Neuronal stem cell (in vitro differentiated cells): ENCODE measurements at regions not wholly inside any gene's neighbourhood (a gene's known extent, or its start where the extent isn't known, plus 50 kb on each side); places are given as distances from the start of the nearest gene placed in this dataset.

ENCODE experiments used
- DNase-seq: peaks from one replicate; pipeline ENCODE4 v3.0.0-alpha.2; 2013; ENCODE audit warnings: low spot score
- H2AFZ ChIP-seq: one replicate; pipeline ENCODE4 v1.6.1; 2013; ENCODE audit warnings: mild to moderate bottlenecking, low read length, inconsistent platforms
- H2AK5ac ChIP-seq: 2 replicates; pipeline ENCODE4 v1.6.1; 2013; ENCODE audit warnings: low read depth, mild to moderate bottlenecking, inconsistent platforms, low read length, moderate library complexity, mixed read lengths
- H2BK120ac ChIP-seq: 2 replicates; pipeline ENCODE4 v1.6.1; 2013; ENCODE audit warnings: low read depth, mild to moderate bottlenecking, inconsistent platforms, low read length, moderate library complexity, mixed read lengths
- H2BK12ac ChIP-seq: one replicate; pipeline ENCODE4 v1.6.1; 2013; ENCODE audit warnings: low read length, inconsistent platforms
- H2BK15ac ChIP-seq: 2 replicates; pipeline ENCODE4 v1.6.1; 2013; ENCODE audit warnings: mild to moderate bottlenecking, low read length, inconsistent platforms, mixed read lengths
- H2BK5ac ChIP-seq: one replicate; pipeline ENCODE4 v1.6.1; 2013; ENCODE audit warnings: inconsistent platforms, mild to moderate bottlenecking, low read length, moderate library complexity
- H3K14ac ChIP-seq: one replicate; pipeline ENCODE4 v1.6.1; 2013; ENCODE audit warnings: low read length, inconsistent platforms
- H3K18ac ChIP-seq: 2 replicates; pipeline ENCODE4 v1.6.1; 2013; ENCODE audit warnings: low read length, inconsistent platforms
- H3K23ac ChIP-seq: 2 replicates; pipeline ENCODE4 v1.6.1; 2013; ENCODE audit warnings: low read depth, mild to moderate bottlenecking, mixed read lengths, low read length, inconsistent platforms; ENCODE audit not compliant: poor library complexity
- H3K27ac ChIP-seq: replicated peaks from 3 replicates; pipeline ENCODE4 v1.5.1; 2013; ENCODE audit warnings: low read length, inconsistent platforms
- H3K27me3 ChIP-seq, 3 experiments: 2 replicates each; pipeline ENCODE4 v1.6.1; 2013; ENCODE audit warnings: low read length in 3 of 3, mild to moderate bottlenecking in 2 of 3, inconsistent platforms in 1 of 3, low read depth in 1 of 3, mixed read lengths in 1 of 3, moderate library complexity in 1 of 3; ENCODE audit not compliant: control insufficient read depth in 3 of 3, insufficient read depth in 3 of 3
- H3K36me3 ChIP-seq, 2 donors: replicated peaks in 1 of 2; 2 replicates each; pipeline ENCODE4 v1.6.1; 2013; ENCODE audit warnings: low read length in 2 of 2; ENCODE audit not compliant: control insufficient read depth in 2 of 2, insufficient read depth in 2 of 2
- H3K4ac ChIP-seq: 2 replicates; pipeline ENCODE4 v1.6.1; 2013; ENCODE audit warnings: inconsistent platforms, mild to moderate bottlenecking, low read length, moderate library complexity
- H3K4me1 ChIP-seq, 2 donors: 1 replicate in 1 of 2; 2 replicates in 1 of 2; pipeline ENCODE4 v1.6.1; 2013; ENCODE audit warnings: low read length in 2 of 2, low read depth in 1 of 2; ENCODE audit not compliant: control insufficient read depth in 2 of 2, insufficient read depth in 1 of 2
- H3K4me2 ChIP-seq: one replicate; pipeline ENCODE4 v1.6.1; 2013; ENCODE audit warnings: mild to moderate bottlenecking, low read length, inconsistent platforms; ENCODE audit not compliant: insufficient read depth, poor library complexity, severe bottlenecking
- H3K4me3 ChIP-seq, 2 donors: 2 replicates each; pipeline ENCODE4 v1.5.1; 2013; ENCODE audit warnings: low read length in 2 of 2, mild to moderate bottlenecking in 2 of 2, inconsistent platforms in 1 of 2, moderate library complexity in 1 of 2
- H3K79me1 ChIP-seq: one replicate; pipeline ENCODE4 v1.6.1; 2013; ENCODE audit warnings: low read depth, mild to moderate bottlenecking, inconsistent platforms, low read length, moderate library complexity
- H3K9ac ChIP-seq: one replicate; pipeline ENCODE4 v1.6.1; 2013; ENCODE audit warnings: mild to moderate bottlenecking, low read depth, low read length, inconsistent platforms; ENCODE audit not compliant: poor library complexity
- H3K9me3 ChIP-seq, 2 donors: replicated peaks in 1 of 2; 2 replicates each; pipeline versions ENCODE3 to v1.6.1; 2013; ENCODE audit warnings: low read length in 2 of 2, mild to moderate bottlenecking in 2 of 2, inconsistent platforms in 1 of 2, low read depth in 1 of 2, mixed read lengths in 1 of 2, moderate library complexity in 1 of 2; ENCODE audit not compliant: control insufficient read depth in 2 of 2, insufficient read depth in 1 of 2
- H4K8ac ChIP-seq: one replicate; pipeline ENCODE4 v1.6.1; 2013; ENCODE audit warnings: low read depth, mild to moderate bottlenecking, inconsistent platforms, low read length, moderate library complexity
- H4K91ac ChIP-seq: one replicate; pipeline ENCODE4 v1.6.1; 2013; ENCODE audit warnings: low read length, low read depth, mild to moderate bottlenecking, inconsistent platforms; ENCODE audit not compliant: poor library complexity
- WGBS, 2 donors: extraction: QIAGEN DNeasy Blood & Tissue Kit; methylation state at CpG; one replicate each; pipeline ENCODE4 v1.1.7; 2013; ENCODE audit warnings: missing lambda C conversion rate in 2 of 2, mixed read lengths in 1 of 2; ENCODE audit not compliant: insufficient read length in 2 of 2, insufficient replicate concordance in 1 of 2; ENCODE audit errors: extremely low coverage in 2 of 2; 5-methylcytosine and 5-hydroxymethylcytosine counted together

- no CpG with 5 or more reads among the region's 11 CpGs for WGBS, 2 donors
- no peak for DNase-seq
These were observed 810.6 kb upstream of the NR2F2 start for GRCh38 chr15:95519887-95520286.

GRCh38 chr15:95520511-95520910 lies 810.0 kb upstream of the NR2F2 start:
- Histone ChIP-seq H3K9me3 (peaks cover 0 to 11% of the 10 kb centered on the region in 2 donors), H3K79me1 (no peaks in the 10 kb centered on the region), H3K27me3 (no peaks in the 10 kb centered on the region), H4K91ac (no peak overlapping the region), H3K36me3 (no peaks in the 10 kb centered on the region), H3K18ac (no peak overlapping the region), H3K23ac (no peak overlapping the region), H2BK5ac (no peak overlapping the region), H3K4me2 (no peak overlapping the region), H3K27ac (no peak overlapping the region), H3K9ac (no peak overlapping the region), H2BK12ac (no peak overlapping the region), H3K4me3 (no peak overlapping the region), H3K4ac (no peak overlapping the region), H2BK15ac (no peak overlapping the region), H4K8ac (no peak overlapping the region), H3K4me1 (peaks cover 0 to 5% of the 10 kb centered on the region in 2 donors), H3K14ac (no peak overlapping the region), H2AK5ac (no peak overlapping the region), H2BK120ac (no peak overlapping the region), H2AFZ (no peak overlapping the region)
- DNase-seq, result no peak
- WGBS, 2 donors, result no CpG with 5 or more reads among the region's 2 CpGs

More at GRCh38 chr15:95519887-95520286, 810.6 kb upstream of the NR2F2 start:
- H3K9me3 ChIP-seq, result peaks cover 0 to 9% of the 10 kb centered on the region in 2 donors
- H3K23ac ChIP-seq, result no peak overlapping the region
- no peak overlapping the region for H3K18ac ChIP-seq
- no peak overlapping the region for H2BK120ac ChIP-seq
- no peak overlapping the region for H2BK12ac ChIP-seq
- no peak overlapping the region for H2BK15ac ChIP-seq
- no peak overlapping the region for H3K4me2 ChIP-seq
- no peak overlapping the region for H3K14ac ChIP-seq
- no peak overlapping the region for H2AK5ac ChIP-seq
- peaks cover 0 to 5% of the 10 kb centered on the region in 2 donors for H3K4me1 ChIP-seq
- no peaks in the 10 kb centered on the region for H3K79me1 ChIP-seq
- H3K27me3 ChIP-seq, result no peaks in the 10 kb centered on the region
- no peak overlapping the region for H3K9ac ChIP-seq
- H4K8ac ChIP-seq, result no peak overlapping the region
- H3K36me3 ChIP-seq, result no peaks in the 10 kb centered on the region
- no peak overlapping the region for H3K4ac ChIP-seq
- no peak overlapping the region for H3K27ac ChIP-seq
- H3K4me3 ChIP-seq, result no peak overlapping the region
- H2BK5ac ChIP-seq, result no peak overlapping the region
- no peak overlapping the region for H4K91ac ChIP-seq
- H2AFZ ChIP-seq, result peak overlapping the region; percentile 63

GRCh38 chr15:95520922-95521321 lies 809.6 kb upstream of the NR2F2 start:
- Histone ChIP-seq H2BK15ac (no peak overlapping the region), H3K4me3 (no peak overlapping the region), H3K27ac (no peak overlapping the region), H3K9me3 (peaks cover 0 to 15% of the 10 kb centered on the region in 2 donors), H3K4me2 (no peak overlapping the region), H3K27me3 (no peaks in the 10 kb centered on the region), H2AFZ (no peak overlapping the region), H3K36me3 (no peaks in the 10 kb centered on the region), H3K4ac (no peak overlapping the region), H4K91ac (no peak overlapping the region), H2BK12ac (no peak overlapping the region), H3K79me1 (no peaks in the 10 kb centered on the region), H3K18ac (no peak overlapping the region), H3K9ac (no peak overlapping the region), H2BK5ac (no peak overlapping the region), H3K4me1 (peaks cover 0 to 5% of the 10 kb centered on the region in 2 donors), H2AK5ac (no peak overlapping the region), H3K23ac (no peak overlapping the region), H3K14ac (no peak overlapping the region), H2BK120ac (no peak overlapping the region), H4K8ac (no peak overlapping the region)
- WGBS, 2 donors, result no CpG with 5 or more reads among the region's 4 CpGs
- no peak for DNase-seq

- Histone ChIP-seq H3K36me3 (no peaks in the 10 kb centered on the region), H3K18ac (no peak overlapping the region), H2BK12ac (no peak overlapping the region), H2AFZ (no peak overlapping the region), H3K27ac (no peak overlapping the region), H3K4ac (no peak overlapping the region), H3K4me2 (no peak overlapping the region), H2AK5ac (no peak overlapping the region), H4K8ac (no peak overlapping the region), H3K9me3 (peaks cover 0 to 16% of the 10 kb centered on the region in 2 donors), H2BK15ac (no peak overlapping the region), H3K4me1 (peaks cover 0 to 5% of the 10 kb centered on the region in 2 donors), H2BK120ac (no peak overlapping the region), H3K9ac (no peak overlapping the region), H4K91ac (no peak overlapping the region), H2BK5ac (no peak overlapping the region), H3K14ac (no peak overlapping the region), H3K27me3 (no peaks in the 10 kb centered on the region), H3K4me3 (no peak overlapping the region), H3K79me1 (no peaks in the 10 kb centered on the region), H3K23ac (no peak overlapping the region)
- no peak for DNase-seq
- no CpG with 5 or more reads among the region's 3 CpGs for WGBS, 2 donors
These were observed 808.0 kb upstream of the NR2F2 start for GRCh38 chr15:95522533-95522932.
